DOHH2 (cell line): ENCODE measurements at regions not wholly inside any gene's neighbourhood (a gene's known extent, or its start where the extent isn't known, plus 50 kb on each side); places are given as distances from the start of the nearest gene placed in this dataset.

Source experiments
- EZH2phosphoT487 ChIP-seq: fragments of 200-600 bp; sonication (generic); IDR thresholded peaks from 2 replicates; pipeline ENCODE4 v1.6.1; 2017; ENCODE audit warnings: borderline replicate concordance, mild to moderate bottlenecking, antibody characterized with exemption, low read length, moderate library complexity, mixed read lengths
- TF ChIP-seq, protein P1 (sequence below): fragments of 200-600 bp; sonication (generic); IDR thresholded peaks from one replicate; pipeline ENCODE4 v1.5.1; 2014; ENCODE audit warnings: antibody characterized with exemption, mild to moderate bottlenecking, low read depth, low read length; ENCODE audit not compliant: poor library complexity, severe bottlenecking

DNA sequence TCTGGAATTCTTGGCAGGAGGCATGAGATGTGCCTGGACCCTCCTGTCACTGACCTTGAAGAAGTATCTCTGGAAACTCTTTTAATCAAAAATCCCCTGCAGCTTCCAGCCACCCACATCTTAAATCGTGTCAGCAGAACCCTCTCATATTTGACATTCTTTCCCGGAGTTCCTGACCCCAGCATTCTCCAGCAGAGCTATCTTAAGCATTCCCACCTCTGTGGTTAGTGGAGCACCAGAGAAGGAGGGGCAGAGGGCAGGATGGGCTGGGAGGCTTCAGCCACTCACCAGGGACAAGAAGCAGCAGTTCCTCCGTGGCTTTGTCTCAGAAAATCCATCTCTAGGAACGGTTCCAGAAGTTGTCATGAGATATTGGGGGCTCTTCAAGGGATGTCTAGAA lies 149.9 kb downstream of the RGS9 start:
- TF ChIP-seq EZH2phosphoT487 = no peak
- TF ChIP-seq, protein P1, sequence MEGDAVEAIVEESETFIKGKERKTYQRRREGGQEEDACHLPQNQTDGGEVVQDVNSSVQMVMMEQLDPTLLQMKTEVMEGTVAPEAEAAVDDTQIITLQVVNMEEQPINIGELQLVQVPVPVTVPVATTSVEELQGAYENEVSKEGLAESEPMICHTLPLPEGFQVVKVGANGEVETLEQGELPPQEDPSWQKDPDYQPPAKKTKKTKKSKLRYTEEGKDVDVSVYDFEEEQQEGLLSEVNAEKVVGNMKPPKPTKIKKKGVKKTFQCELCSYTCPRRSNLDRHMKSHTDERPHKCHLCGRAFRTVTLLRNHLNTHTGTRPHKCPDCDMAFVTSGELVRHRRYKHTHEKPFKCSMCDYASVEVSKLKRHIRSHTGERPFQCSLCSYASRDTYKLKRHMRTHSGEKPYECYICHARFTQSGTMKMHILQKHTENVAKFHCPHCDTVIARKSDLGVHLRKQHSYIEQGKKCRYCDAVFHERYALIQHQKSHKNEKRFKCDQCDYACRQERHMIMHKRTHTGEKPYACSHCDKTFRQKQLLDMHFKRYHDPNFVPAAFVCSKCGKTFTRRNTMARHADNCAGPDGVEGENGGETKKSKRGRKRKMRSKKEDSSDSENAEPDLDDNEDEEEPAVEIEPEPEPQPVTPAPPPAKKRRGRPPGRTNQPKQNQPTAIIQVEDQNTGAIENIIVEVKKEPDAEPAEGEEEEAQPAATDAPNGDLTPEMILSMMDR = no peak
